ENCODE measurements at regions not wholly inside any gene's neighbourhood (a gene's known extent, or its start where the extent isn't known, plus 50 kb on each side); places are given as distances from the start of the nearest gene placed in this dataset.
"Not testable (repeated sequence)": the region's sequence is repeated elsewhere in the genome, so short reads cannot be mapped to it uniquely, and the experiment has no call there.

- DNase-seq (ENCODE audit: low read depth) = no peak
Measured at GRCh38 chrX:4675686-4676300, 962.3 kb upstream of the PRKX start.

GRCh38 chrX:4674028-4674782 lies 960.8 kb upstream of the PRKX start:
- DNase-seq (ENCODE audit: low read depth) = no peak

- no peak for DNase-seq (ENCODE audit: low read depth)
Measured at GRCh38 chrX:4671344-4671743, 957.9 kb upstream of the PRKX start.

GRCh38 chrX:4670606-4671005 lies 957.2 kb upstream of the PRKX start:
- no peak for DNase-seq (ENCODE audit: low read depth)

- DNase-seq (ENCODE audit: low read depth) = no peak
Measured at GRCh38 chrX:4668802-4669536, 955.5 kb upstream of the PRKX start.

GRCh38 chrX:4663085-4663484 lies 949.6 kb upstream of the PRKX start:
- no peak for DNase-seq (ENCODE audit: low read depth)

- DNase-seq (ENCODE audit: low read depth) = no peak
Measured at GRCh38 chrX:4661771-4662170, 948.3 kb upstream of the PRKX start.

GRCh38 chrX:4656419-4656818 lies 943.0 kb upstream of the PRKX start:
- no peak for DNase-seq (ENCODE audit: low read depth)

GRCh38 chrX:4655743-4656142 lies 942.3 kb upstream of the PRKX start:
- DNase-seq (ENCODE audit: low read depth) = no peak

GRCh38 chrX:4642114-4642513 lies 928.7 kb upstream of the PRKX start:
- no peak for DNase-seq (ENCODE audit: low read depth)

GRCh38 chrX:4638036-4638435 lies 924.6 kb upstream of the PRKX start:
- DNase-seq (ENCODE audit: low read depth) = no peak

- DNase-seq (ENCODE audit: low read depth) = no peak
Measured at GRCh38 chrX:4627414-4627813, 914.0 kb upstream of the PRKX start.

GRCh38 chrX:4622486-4623167 lies 909.2 kb upstream of the PRKX start:
- no peak for DNase-seq (ENCODE audit: low read depth)

GRCh38 chrX:4613651-4614050 lies 900.2 kb upstream of the PRKX start:
- not testable (repeated sequence) for DNase-seq (ENCODE audit: low read depth)

GRCh38 chrX:4588893-4589292 lies 875.4 kb upstream of the PRKX start:
- DNase-seq (ENCODE audit: low read depth) = no peak

GRCh38 chrX:4588466-4588865 lies 875.0 kb upstream of the PRKX start:
- no peak for DNase-seq (ENCODE audit: low read depth)

- DNase-seq (ENCODE audit: low read depth) = no peak
Measured at GRCh38 chrX:4588056-4588455, 874.6 kb upstream of the PRKX start.

- no peak for DNase-seq (ENCODE audit: low read depth)
Measured at GRCh38 chrX:4579999-4580398, 866.5 kb upstream of the PRKX start.

GRCh38 chrX:4579480-4579879 lies 866.0 kb upstream of the PRKX start:
- DNase-seq (ENCODE audit: low read depth) = no peak

GRCh38 chrX:4572691-4573090 lies 859.2 kb upstream of the PRKX start:
- DNase-seq (ENCODE audit: low read depth) = no peak

GRCh38 chrX:4570151-4570550 lies 856.7 kb upstream of the PRKX start:
- no peak for DNase-seq (ENCODE audit: low read depth)

- DNase-seq (ENCODE audit: low read depth) = no peak
Measured at GRCh38 chrX:4560192-4560591, 846.7 kb upstream of the PRKX start.

GRCh38 chrX:4550018-4550417 lies 836.6 kb upstream of the PRKX start:
- no peak for DNase-seq (ENCODE audit: low read depth)

Measured in GM04503 (cell line).